Activated naive CD4-positive, alpha-beta T cell treated with anti-CD3 and anti-CD28 coated beads, Interleukin-2, amount 50 U/mL, for 24 hours (primary cell): ENCODE measurements at regions not wholly inside any gene's neighbourhood (a gene's known extent, or its start where the extent isn't known, plus 50 kb on each side); places are given as distances from the start of the nearest gene placed in this dataset.
A peak's percentile ranks its signal among the peaks of the same experiment; 100 is the strongest.
"Not testable (repeated sequence)": the region's sequence is repeated elsewhere in the genome, so short reads cannot be mapped to it uniquely, and the experiment has no call there.

Experiments used
- H3K27ac Mint-ChIP-seq: one replicate; pipeline ENCODE4 v1.8.0; 2021; ENCODE audit warnings: mild to moderate bottlenecking, mixed read lengths
- H3K27me3 Mint-ChIP-seq: one replicate; pipeline ENCODE4 v1.8.0; 2021; ENCODE audit warnings: mixed read lengths
- H3K36me3 Mint-ChIP-seq: one replicate; pipeline ENCODE4 v1.8.0; 2021; ENCODE audit warnings: mixed read lengths
- H3K4me1 Mint-ChIP-seq: one replicate; pipeline ENCODE4 v1.8.0; 2021; ENCODE audit warnings: mixed read lengths
- H3K4me3 Mint-ChIP-seq: one replicate; pipeline ENCODE4 v1.8.0; 2021; ENCODE audit warnings: mild to moderate bottlenecking, mixed read lengths
- H3K9me3 Mint-ChIP-seq: one replicate; pipeline ENCODE4 v1.8.0; 2021; ENCODE audit warnings: mixed read lengths

GRCh38 chr20:25772437-25772836 is 75.8 kb upstream of the ZNF337 start:
- H3K27ac Mint-ChIP-seq, H3K9me3 Mint-ChIP-seq, H3K36me3 Mint-ChIP-seq, H3K4me3 Mint-ChIP-seq, H3K4me1 Mint-ChIP-seq, H3K27me3 Mint-ChIP-seq: not testable (repeated sequence)

GRCh38 chr20:25771818-25772217 is 75.2 kb upstream of the ZNF337 start:
- H3K27me3 Mint-ChIP-seq, H3K9me3 Mint-ChIP-seq, H3K4me1 Mint-ChIP-seq, H3K36me3 Mint-ChIP-seq, H3K4me3 Mint-ChIP-seq, H3K27ac Mint-ChIP-seq: not testable (repeated sequence)

GRCh38 chr20:25761596-25761995 is 64.9 kb upstream of the ZNF337 start:
- no peak overlapping the region for H3K4me3 Mint-ChIP-seq
- H3K27me3 Mint-ChIP-seq, result no peaks in the 10 kb centered on the region
- peaks cover 2% of the 10 kb centered on the region for H3K36me3 Mint-ChIP-seq
- no peak overlapping the region for H3K27ac Mint-ChIP-seq
- H3K4me1 Mint-ChIP-seq, result no peaks in the 10 kb centered on the region
- H3K9me3 Mint-ChIP-seq, result no peaks in the 10 kb centered on the region

- not testable (repeated sequence) for H3K4me3 Mint-ChIP-seq, H3K4me1 Mint-ChIP-seq, H3K27ac Mint-ChIP-seq, H3K36me3 Mint-ChIP-seq, H3K27me3 Mint-ChIP-seq, H3K9me3 Mint-ChIP-seq
Observed at GRCh38 chr20:25761046-25761445, 64.4 kb upstream of the ZNF337 start.

- Mint-ChIP-seq H3K36me3 (no peaks in the 10 kb centered on the region), H3K27ac (peak overlapping the region; percentile 35), H3K4me3 (peak overlapping the region; percentile 91), H3K4me1 (peaks cover 14% of the 10 kb centered on the region), H3K27me3 (no peaks in the 10 kb centered on the region), H3K9me3 (no peaks in the 10 kb centered on the region)
Observed at GRCh38 chr20:25750765-25751696, 54.4 kb upstream of the ZNF337 start.

GRCh38 chr20:25750220-25750764 is 53.6 kb upstream of the ZNF337 start:
- Mint-ChIP-seq H3K36me3 (no peaks in the 10 kb centered on the region), H3K4me1 (peaks cover 14% of the 10 kb centered on the region), H3K27me3 (no peaks in the 10 kb centered on the region), H3K4me3 (peak overlapping the region; percentile 91), H3K27ac (no peak overlapping the region), H3K9me3 (no peaks in the 10 kb centered on the region)

- Mint-ChIP-seq H3K27ac (no peak overlapping the region), H3K27me3 (no peaks in the 10 kb centered on the region), H3K9me3 (no peaks in the 10 kb centered on the region), H3K4me3 (peak overlapping the region; percentile 54), H3K36me3 (no peaks in the 10 kb centered on the region), H3K4me1 (peaks cover 14% of the 10 kb centered on the region)
Observed at GRCh38 chr20:25749649-25750048, 53.0 kb upstream of the ZNF337 start.
